ENCODE measurements at regions not wholly inside any gene's neighbourhood (a gene's known extent, or its start where the extent isn't known, plus 50 kb on each side); places are given as distances from the start of the nearest gene placed in this dataset.

- no peak overlapping the region for H3K27ac Mint-ChIP-seq
- intact Hi-C loops (cut with micrococcal nuclease), result no loop called here
Measured at GRCh38 chr1:242784084-242784483, 259.6 kb upstream of the PLD5 start.

GRCh38 chr1:242774256-242774655 lies 249.8 kb upstream of the PLD5 start:
- Mint-ChIP-seq H3K27ac (no peak overlapping the region), H3K4me3 (no peak overlapping the region), H3K9me3 (peaks cover 4 to 22% (median 8%) of the 10 kb centered on the region in 7 donors), H3K27me3 (ENCODE audit: low read depth in 3 of 3) (no peaks in the 10 kb centered on the region), H3K36me3 (no peaks in the 10 kb centered on the region), H3K4me1 (no peaks in the 10 kb centered on the region)
- no peak overlapping the region for H3K9ac ChIP-seq (ENCODE audit: insufficient read depth, low read length, poor library complexity, severe bottlenecking)
- H3K4me2 ChIP-seq (replicated peaks; ENCODE audit: extremely low read depth, low read length, poor library complexity, severe bottlenecking), result no peak overlapping the region
- no peaks in the 10 kb centered on the region for H3K36me3 ChIP-seq (replicated peaks in 1 of 2; ENCODE audit: control insufficient read depth in 1 of 2, insufficient read depth in 2 of 2, low read length in 2 of 2)
- no peaks in the 10 kb centered on the region for H4K20me1 ChIP-seq (ENCODE audit: insufficient read depth, low read length)
- no peaks in the 10 kb centered on the region for H3K4me1 ChIP-seq (ENCODE audit: control insufficient read depth in 1 of 2, insufficient read depth in 2 of 2, low read length in 2 of 2)
- H3K4me3 ChIP-seq (replicated peaks in 1 of 3; ENCODE audit: low read depth in 2 of 3, low read length in 3 of 3), result no peak overlapping the region
- H3K27me3 ChIP-seq (ENCODE audit: control insufficient read depth in 2 of 2, insufficient read depth in 2 of 2, low read length in 2 of 2), result no peaks in the 10 kb centered on the region
- no peak for DNase-seq
- H3K79me2 ChIP-seq (ENCODE audit: insufficient read depth, low read length), result no peaks in the 10 kb centered on the region
- WGBS (ENCODE audit: insufficient coverage), result 97% methylated on average over 19 of the region's 20 CpGs
- intact Hi-C loops (cut with micrococcal nuclease), result no loop called here
- no peak for TF ChIP-seq CTCF (IDR thresholded peaks at IDR 0.05)
- H2AFZ ChIP-seq (ENCODE audit: insufficient read depth, low read depth, low read length, poor library complexity, severe bottlenecking), result no peak overlapping the region
- H3K9me3 ChIP-seq (replicated peaks in 1 of 2; ENCODE audit: control insufficient read depth in 1 of 2, insufficient read depth in 1 of 2, low read length in 2 of 2), result peaks cover 6 to 12% of the 10 kb centered on the region in 2 donors
- H3K27ac ChIP-seq (ENCODE audit: low read depth in 1 of 2, low read length in 2 of 2), result no peak overlapping the region

More at GRCh38 chr1:242784084-242784483, 259.6 kb upstream of the PLD5 start:
- Mint-ChIP-seq H3K27me3 (ENCODE audit: low read depth in 3 of 3) (peaks cover 0 to 4% (median 2%) of the 10 kb centered on the region in 3 donors), H3K9me3 (peaks cover 0 to 4% (median 0%) of the 10 kb centered on the region in 7 donors), H3K4me3 (no peak overlapping the region), H3K4me1 (no peaks in the 10 kb centered on the region), H3K36me3 (no peaks in the 10 kb centered on the region)
- H3K79me2 ChIP-seq (ENCODE audit: insufficient read depth, low read length), result no peaks in the 10 kb centered on the region
- no peaks in the 10 kb centered on the region for H3K36me3 ChIP-seq (replicated peaks in 1 of 2; ENCODE audit: control insufficient read depth in 1 of 2, insufficient read depth in 2 of 2, low read length in 2 of 2)
- H3K4me3 ChIP-seq (replicated peaks in 1 of 3; ENCODE audit: low read depth in 2 of 3, low read length in 3 of 3), result no peak overlapping the region
- H3K4me1 ChIP-seq (ENCODE audit: control insufficient read depth in 1 of 2, insufficient read depth in 2 of 2, low read length in 2 of 2), result no peaks in the 10 kb centered on the region
- no peak overlapping the region for H3K9ac ChIP-seq (ENCODE audit: insufficient read depth, low read length, poor library complexity, severe bottlenecking)
- no peaks in the 10 kb centered on the region for H3K27me3 ChIP-seq (ENCODE audit: control insufficient read depth in 2 of 2, insufficient read depth in 2 of 2, low read length in 2 of 2)
- H4K20me1 ChIP-seq (ENCODE audit: insufficient read depth, low read length), result no peaks in the 10 kb centered on the region
- no peak overlapping the region for H3K4me2 ChIP-seq (replicated peaks; ENCODE audit: extremely low read depth, low read length, poor library complexity, severe bottlenecking)
- no peak overlapping the region for H2AFZ ChIP-seq (ENCODE audit: insufficient read depth, low read depth, low read length, poor library complexity, severe bottlenecking)
- H3K9me3 ChIP-seq (replicated peaks in 1 of 2; ENCODE audit: control insufficient read depth in 1 of 2, insufficient read depth in 1 of 2, low read length in 2 of 2), result no peaks in the 10 kb centered on the region
- no peak for TF ChIP-seq CTCF (IDR thresholded peaks at IDR 0.05)
- 2% methylated on average over 4 of the region's 4 CpGs for WGBS (ENCODE audit: insufficient coverage)
- H3K27ac ChIP-seq (ENCODE audit: low read depth in 1 of 2, low read length in 2 of 2), result no peak overlapping the region
- no peak for DNase-seq

All from CD14-positive monocyte (primary cell).